K562 (cell line): ENCODE measurements at regions not wholly inside any gene's neighbourhood (a gene's known extent, or its start where the extent isn't known, plus 50 kb on each side); places are given as distances from the start of the nearest gene placed in this dataset.

Experiments
- ATAC-seq: fragments of 200-7000 bp; cut with Tn5 transposase; 3 replicates; pipeline ENCODE4 v1.9.1; 2020; ENCODE audit warnings: moderate library complexity
- BruUV-seq: library from RNA; stranded (reverse); fragments of 400-500 nt; replicated peaks from 2 replicates; lab custom pipeline; 2021; lab: Mats Ljungman, UMichigan
- CTCF ChIA-PET: fragments of 300-600 bp; formaldehyde crosslinking; extraction: SDS; loops from one replicate; lab custom pipeline; 2021; ENCODE audit warnings: low intra/inter-chr PET ratio; lab: Yijun Ruan, JAX
- POLR2A ChIA-PET: fragments of 300-600, 350-650 bp; sonication (Branson Sonifier 250); formaldehyde crosslinking; extraction: SDS; loops from one replicate; lab custom pipeline; 2021; ENCODE audit warnings: antibody characterized with exemption, inconsistent platforms; lab: Yijun Ruan, JAX
- DNase-seq, 4 experiments: peaks; one replicate each; pipeline versions ENCODE4 v3.0.0 to v3.0.0-alpha.2; 2011 to 2018; ENCODE audit warnings: low spot score in 3 of 4, mixed read lengths in 3 of 4; ENCODE audit errors: extremely low read depth in 1 of 4
- FAIRE-seq: peaks from 2 replicates; lab custom pipeline; 2011; peaks lifted over from hg19 to GRCh38; lab: Jason Lieb, UNC
- H2AFZ ChIP-seq: 2 replicates; pipeline ENCODE4 v1.6.0; 2011; ENCODE audit warnings: low read depth, low read length, control low read depth, inconsistent platforms
- H3K27ac ChIP-seq: fragments of 200-600 bp; 3 replicates; pipeline ENCODE4 v1.8.0; 2011; ENCODE audit warnings: low read depth, mild to moderate bottlenecking, control low read depth, inconsistent platforms, low read length, moderate library complexity, mixed read lengths; ENCODE audit errors: extremely low read depth
- H3K27me3 ChIP-seq, 2 experiments: fragments of 300-600 bp in 1 of 2; 2 replicates in 1 of 2; 3 replicates in 1 of 2; pipeline versions ENCODE4 v1.6.0 to v1.8.0; 2011; ENCODE audit warnings: inconsistent platforms in 2 of 2, low read length in 2 of 2, mild to moderate bottlenecking in 1 of 2, mixed read lengths in 1 of 2, moderate library complexity in 1 of 2; ENCODE audit not compliant: control insufficient read depth in 2 of 2, insufficient read depth in 2 of 2
- H3K36me3 ChIP-seq: fragments of 300-600 bp; 3 replicates; pipeline ENCODE4 v1.8.0; 2011; ENCODE audit warnings: mild to moderate bottlenecking, low read length, inconsistent platforms; ENCODE audit not compliant: control insufficient read depth, insufficient read depth
- H3K4me1 ChIP-seq, 2 experiments: fragments of 200-600 bp in 1 of 2; replicated peaks in 1 of 2; 2 replicates in 1 of 2; 3 replicates in 1 of 2; pipeline versions ENCODE4 v1.5.1 to v1.8.0; 2011; ENCODE audit warnings: inconsistent platforms in 2 of 2, low read length in 2 of 2, mild to moderate bottlenecking in 1 of 2, mixed read lengths in 1 of 2, moderate library complexity in 1 of 2; ENCODE audit not compliant: control insufficient read depth in 2 of 2, insufficient read depth in 2 of 2
- H3K4me2 ChIP-seq: 2 replicates; pipeline ENCODE4 v1.6.1; 2011; ENCODE audit warnings: low read length, control low read depth, inconsistent platforms, mixed read lengths; ENCODE audit not compliant: insufficient read depth
- H3K4me3 ChIP-seq: fragments of 200-600 bp; sonication (generic), shearing (Covaris generic); 2 replicates; pipeline ENCODE4 v1.5.1; 2016; ENCODE audit warnings: control low read depth, inconsistent platforms
- H3K79me2 ChIP-seq: fragments of 200-600 bp; 3 replicates; pipeline ENCODE4 v1.8.0; 2011; ENCODE audit warnings: low read length, inconsistent platforms; ENCODE audit not compliant: control insufficient read depth, insufficient read depth
- H3K9ac ChIP-seq, 2 experiments: 2 replicates each; pipeline versions ENCODE4 v1.6.0 to v1.6.1; 2011; ENCODE audit warnings: low read depth in 2 of 2, low read length in 2 of 2, control low read depth in 1 of 2, inconsistent platforms in 1 of 2, mild to moderate bottlenecking in 1 of 2, mixed read lengths in 1 of 2; ENCODE audit not compliant: insufficient read depth in 1 of 2
- H3K9me1 ChIP-seq: one replicate; pipeline ENCODE4 v1.6.0; 2011; ENCODE audit warnings: inconsistent platforms, mild to moderate bottlenecking, low read length, moderate library complexity; ENCODE audit not compliant: control insufficient read depth, insufficient read depth
- H3K9me3 ChIP-seq: replicated peaks from 2 replicates; pipeline ENCODE4 v1.5.1; 2011; ENCODE audit warnings: low read depth, low read length, inconsistent platforms; ENCODE audit not compliant: control insufficient read depth, insufficient read depth
- H4K20me1 ChIP-seq: replicated peaks from 2 replicates; pipeline ENCODE4 v1.6.1; 2011; ENCODE audit warnings: low read length, inconsistent platforms, mixed read lengths; ENCODE audit not compliant: control insufficient read depth, insufficient read depth
- BRD4 ChIP-seq: fragments of 200-600 bp; sonication (generic); IDR thresholded peaks from 2 replicates; pipeline ENCODE4 v1.6.1; 2017; ENCODE audit warnings: inconsistent platforms
- CBFA2T3 ChIP-seq: fragments of 450-650 bp; IDR thresholded peaks from 2 replicates; pipeline ENCODE4 v1.6.1; 2017
- MAFK ChIP-seq: IDR thresholded peaks from 2 replicates; pipeline ENCODE4 v1.6.1; 2011; ENCODE audit warnings: low read length, improper control_type of control experiment
- NCOA1 ChIP-seq: fragments of 450-650 bp; IDR thresholded peaks from 2 replicates; pipeline ENCODE4 v1.6.1; 2016; ENCODE audit warnings: low read depth
- NR2C2 ChIP-seq, 2 experiments: fragments of 200-800 bp in 1 of 2; sonication (Bioruptor generic) in 1 of 2; sonication (generic) in 1 of 2; formaldehyde crosslinking in 1 of 2; IDR thresholded peaks; 2 replicates each; pipeline versions ENCODE4 v1.6.1 to v1.8.0; 2016 to 2022; ENCODE audit warnings: mild to moderate bottlenecking in 1 of 2, missing compliant biosample characterization in 1 of 2, missing genetic modification characterization in 1 of 2, missing genetic modification reagents in 1 of 2
- PRMT5 ChIP-seq: sonication (generic); formaldehyde crosslinking; IDR thresholded peaks from 2 replicates; pipeline ENCODE4 v1.5.0; 2020; ENCODE audit warnings: missing genetic modification reagents
- SMAD1 ChIP-seq: fragments of 150-350 bp; IDR thresholded peaks from 2 replicates; pipeline ENCODE4 v1.6.1; 2014; ENCODE audit warnings: low read length, low read depth; ENCODE audit not compliant: partially characterized antibody
- ZC3H8 ChIP-seq: fragments of 450-650 bp; IDR thresholded peaks from 2 replicates; pipeline ENCODE4 v1.6.1; 2017
- ZNF384 ChIP-seq: IDR thresholded peaks from 2 replicates; pipeline ENCODE4 v1.6.1; 2012; ENCODE audit warnings: low read depth, low read length, improper control_type of control experiment
- ZNF408 ChIP-seq: fragments of 250-450 bp; sonication (Bioruptor Pico); IDR thresholded peaks from 2 replicates; pipeline ENCODE4 v1.4.0; 2020; ENCODE audit warnings: low read depth, mild to moderate bottlenecking, moderate library complexity
- WGBS: fragments of 100-300 bp; shearing (Covaris generic); methylation state at CpG from one replicate; pipeline ENCODE4 v1.1.6; 2016; ENCODE audit warnings: low coverage, mixed read lengths; ENCODE audit not compliant: insufficient coverage; ENCODE audit errors: missing lambda C conversion rate; 5-methylcytosine and 5-hydroxymethylcytosine counted together
- in situ Hi-C: fragments of 300-500 bp; cut with MboI; formaldehyde crosslinking; loops from 4 replicates; pipeline ENCODE4 v1.15.0; 2018; ENCODE audit warnings: inconsistent platforms, mixed read lengths
- intact Hi-C: fragments of 100-400 bp; cut with micrococcal nuclease; formaldehyde crosslinking; loops from 2 replicates; pipeline ENCODE4 v1.14.2; 2022
- TF ChIP-seq, protein P1 (sequence below): fragments of 250-450 bp; sonication (Bioruptor Pico); IDR thresholded peaks from 2 replicates; pipeline ENCODE4 v1.8.0; 2021; ENCODE audit warnings: moderate library complexity, mild to moderate bottlenecking, inconsistent platforms
- TF ChIP-seq, protein P2 (sequence below): sonication (generic); formaldehyde crosslinking; IDR thresholded peaks from 2 replicates; pipeline ENCODE4 v1.8.0; 2022; ENCODE audit warnings: mild to moderate bottlenecking, missing genetic modification reagents
- TF ChIP-seq, protein P3 (sequence below): fragments of 450-650 bp; formaldehyde crosslinking; conservative IDR thresholded peaks from 2 replicates; pipeline ENCODE4 v1.4.0; 2022; ENCODE audit warnings: mild to moderate bottlenecking, missing genetic modification characterization
- TF ChIP-seq, protein P4 (sequence below): sonication (generic); IDR thresholded peaks from 2 replicates; pipeline ENCODE4 v1.6.1; 2016

DNA sequence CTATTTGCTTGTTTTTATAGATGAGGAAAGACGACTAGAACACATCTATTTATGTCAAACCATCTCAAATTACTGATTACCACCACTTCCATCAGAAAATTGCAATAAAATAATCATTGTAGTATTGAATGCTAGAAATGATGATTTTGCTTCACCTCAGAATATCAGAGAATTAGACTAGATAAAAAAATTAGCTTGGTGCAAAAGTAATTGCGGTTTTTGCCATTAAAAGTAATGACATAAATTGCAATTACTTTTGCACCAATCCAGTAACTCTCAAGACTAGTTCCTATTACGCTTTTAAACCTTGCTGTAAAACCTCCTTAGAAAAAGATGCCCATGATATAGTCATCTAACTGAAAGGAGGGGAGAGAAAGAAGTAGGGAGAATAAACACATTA, 556.7 kb upstream of the GRIN3A start:
- TF ChIP-seq MAFK (no peak), ZNF408 (CRISPR knock-in tag) (no peak), NR2C2 (CRISPR knock-in tag; IDR thresholded peaks at IDR 0.05) (no peak), NR2C2 (tag; IDR thresholded peaks at IDR 0.05) (no peak), BRD4 (no peak), PRMT5 (no peak), CBFA2T3 (no peak), ZC3H8 (no peak), ZNF384 (no peak), NCOA1 (no peak), SMAD1 (no peak)
- TF ChIP-seq, protein P1, sequence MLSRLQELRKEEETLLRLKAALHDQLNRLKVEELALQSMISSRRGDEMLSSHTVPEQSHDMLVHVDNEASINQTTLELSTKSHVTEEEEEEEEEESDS (CRISPR knock-in tag) = no peak
- TF ChIP-seq, protein P2, sequence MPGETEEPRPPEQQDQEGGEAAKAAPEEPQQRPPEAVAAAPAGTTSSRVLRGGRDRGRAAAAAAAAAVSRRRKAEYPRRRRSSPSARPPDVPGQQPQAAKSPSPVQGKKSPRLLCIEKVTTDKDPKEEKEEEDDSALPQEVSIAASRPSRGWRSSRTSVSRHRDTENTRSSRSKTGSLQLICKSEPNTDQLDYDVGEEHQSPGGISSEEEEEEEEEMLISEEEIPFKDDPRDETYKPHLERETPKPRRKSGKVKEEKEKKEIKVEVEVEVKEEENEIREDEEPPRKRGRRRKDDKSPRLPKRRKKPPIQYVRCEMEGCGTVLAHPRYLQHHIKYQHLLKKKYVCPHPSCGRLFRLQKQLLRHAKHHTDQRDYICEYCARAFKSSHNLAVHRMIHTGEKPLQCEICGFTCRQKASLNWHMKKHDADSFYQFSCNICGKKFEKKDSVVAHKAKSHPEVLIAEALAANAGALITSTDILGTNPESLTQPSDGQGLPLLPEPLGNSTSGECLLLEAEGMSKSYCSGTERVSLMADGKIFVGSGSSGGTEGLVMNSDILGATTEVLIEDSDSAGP (CRISPR knock-in tag) = no peak
- TF ChIP-seq, protein P3, sequence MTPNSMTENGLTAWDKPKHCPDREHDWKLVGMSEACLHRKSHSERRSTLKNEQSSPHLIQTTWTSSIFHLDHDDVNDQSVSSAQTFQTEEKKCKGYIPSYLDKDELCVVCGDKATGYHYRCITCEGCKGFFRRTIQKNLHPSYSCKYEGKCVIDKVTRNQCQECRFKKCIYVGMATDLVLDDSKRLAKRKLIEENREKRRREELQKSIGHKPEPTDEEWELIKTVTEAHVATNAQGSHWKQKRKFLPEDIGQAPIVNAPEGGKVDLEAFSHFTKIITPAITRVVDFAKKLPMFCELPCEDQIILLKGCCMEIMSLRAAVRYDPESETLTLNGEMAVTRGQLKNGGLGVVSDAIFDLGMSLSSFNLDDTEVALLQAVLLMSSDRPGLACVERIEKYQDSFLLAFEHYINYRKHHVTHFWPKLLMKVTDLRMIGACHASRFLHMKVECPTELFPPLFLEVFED (CRISPR knock-in tag) = no peak
- TF ChIP-seq, protein P4, sequence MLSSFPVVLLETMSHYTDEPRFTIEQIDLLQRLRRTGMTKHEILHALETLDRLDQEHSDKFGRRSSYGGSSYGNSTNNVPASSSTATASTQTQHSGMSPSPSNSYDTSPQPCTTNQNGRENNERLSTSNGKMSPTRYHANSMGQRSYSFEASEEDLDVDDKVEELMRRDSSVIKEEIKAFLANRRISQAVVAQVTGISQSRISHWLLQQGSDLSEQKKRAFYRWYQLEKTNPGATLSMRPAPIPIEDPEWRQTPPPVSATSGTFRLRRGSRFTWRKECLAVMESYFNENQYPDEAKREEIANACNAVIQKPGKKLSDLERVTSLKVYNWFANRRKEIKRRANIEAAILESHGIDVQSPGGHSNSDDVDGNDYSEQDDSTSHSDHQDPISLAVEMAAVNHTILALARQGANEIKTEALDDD = no peak
- H3K4me3 ChIP-seq = no peak overlapping the region
- no peak overlapping the region for H2AFZ ChIP-seq
- 0% methylated on average over 3 of the region's 3 CpGs for WGBS
- POLR2A ChIA-PET = no interaction called here
- no peaks in the 10 kb centered on the region for H3K9me3 ChIP-seq
- H3K4me2 ChIP-seq = no peak overlapping the region
- ATAC-seq (no peak), FAIRE-seq (no peak), DNase-seq (no peak)
- BruUV-seq = no TSS peak
- H3K9me1 ChIP-seq = no peaks in the 10 kb centered on the region
- H3K27me3 ChIP-seq = no peaks in the 10 kb centered on the region
- CTCF ChIA-PET = no interaction called here
- no peaks in the 10 kb centered on the region for H3K4me1 ChIP-seq
- no peaks in the 10 kb centered on the region for H4K20me1 ChIP-seq
- H3K36me3 ChIP-seq = no peaks in the 10 kb centered on the region
- H3K27ac ChIP-seq = no peak overlapping the region
- no peaks in the 10 kb centered on the region for H3K79me2 ChIP-seq
- intact Hi-C loops (no loop called here), in situ Hi-C loops (no loop called here)
- H3K9ac ChIP-seq = no peak overlapping the region
